Right lobe of liver (tissue), 4 donors: ENCODE measurements at regions not wholly inside any gene's neighbourhood (a gene's known extent, or its start where the extent isn't known, plus 50 kb on each side); places are given as distances from the start of the nearest gene placed in this dataset.

Experiments
- CTCF ChIP-seq, 4 donors: fragments of 200-600 bp in 3 of 4; fragments of 450-650 bp in 1 of 4; IDR thresholded peaks; one replicate each; pipeline versions ENCODE4 v1.5.1 to v1.8.0; 2016 to 2022; ENCODE audit warnings: antibody characterized with exemption in 4 of 4, mild to moderate bottlenecking in 2 of 4
- POLR2A ChIP-seq: fragments of 450-650 bp; IDR thresholded peaks from one replicate; pipeline ENCODE4 v1.6.1; 2017; ENCODE audit warnings: antibody characterized with exemption, mild to moderate bottlenecking
- donor health status: DM: no; HTN: no; CAD: no.
- donor health status: DM: no; HTN: no; CAD: no.
- donor health status: DM: no; HTN: yes; CAD: no.

- TF ChIP-seq POLR2A = no peak
- no peak for TF ChIP-seq CTCF (IDR thresholded peaks at IDR 0.05)
These were observed 94.2 kb downstream of the ARL5B start for GRCh38 chr10:18753312-18753895.
